ENCODE measurements at regions not wholly inside any gene's neighbourhood (a gene's known extent, or its start where the extent isn't known, plus 50 kb on each side); places are given as distances from the start of the nearest gene placed in this dataset.
A peak's percentile ranks its signal among the peaks of the same experiment; 100 is the strongest.

GRCh38 chr12:67758521-67758920 lies 110.0 kb downstream of the DYRK2 start (continued):
- peak; percentile 51 for TF ChIP-seq PBX3 (IDR thresholded peaks at IDR 0.05)
- TF ChIP-seq POLR2AphosphoS5 (IDR thresholded peaks at IDR 0.05; ENCODE audit: low read depth, low read length): no peak
- TF ChIP-seq TAF1 (IDR thresholded peaks at IDR 0.05; ENCODE audit: borderline replicate concordance, low read depth, low read length): no peak
- no peak for TF ChIP-seq YY1 (IDR thresholded peaks at IDR 0.05; ENCODE audit: low read depth)
- TF ChIP-seq ELF1 (IDR thresholded peaks at IDR 0.05): no peak
- TF ChIP-seq SMC3 (IDR thresholded peaks at IDR 0.05; ENCODE audit: low read depth, low read length): no peak
- TF ChIP-seq RXRA (IDR thresholded peaks at IDR 0.05; ENCODE audit: borderline replicate concordance, low read depth): no peak
- no peak for TF ChIP-seq RAD21 (IDR thresholded peaks at IDR 0.05; ENCODE audit: low read length)
- TF ChIP-seq JUND (IDR thresholded peaks at IDR 0.05): 0 out of 2 replicates have a peak, but pooled peaks have one; percentile 11
- TF ChIP-seq RCOR1 (IDR thresholded peaks at IDR 0.05; ENCODE audit: low read length): no peak
- TF ChIP-seq MXI1 (IDR thresholded peaks at IDR 0.05; ENCODE audit: low read depth, low read length): no peak; the same call in 1 of the 2 replicates
- TF ChIP-seq MEF2A (IDR thresholded peaks at IDR 0.05; ENCODE audit: borderline replicate concordance, low read depth): no peak
- TF ChIP-seq SIN3A (IDR thresholded peaks at IDR 0.05; ENCODE audit: borderline replicate concordance, low read depth, low read length): no peak
- no peak for TF ChIP-seq GABPA (IDR thresholded peaks at IDR 0.05; ENCODE audit: low read depth)
- no peak for TF ChIP-seq REST (IDR thresholded peaks at IDR 0.05; ENCODE audit: low read depth, low read length)
- TF ChIP-seq EZH2phosphoT487 (IDR thresholded peaks at IDR 0.05; ENCODE audit: borderline replicate concordance, low read depth): no peak
- TF ChIP-seq RFX5 (IDR thresholded peaks at IDR 0.05; ENCODE audit: low read length): no peak
- TF ChIP-seq USF1 (IDR thresholded peaks at IDR 0.05; ENCODE audit: borderline replicate concordance, low read depth): no peak
- no peak for TF ChIP-seq NRF1 (IDR thresholded peaks at IDR 0.05; ENCODE audit: low read depth, low read length)
- TF ChIP-seq FOXJ3 (CRISPR knock-in tag; IDR thresholded peaks at IDR 0.05): no peak
- TF ChIP-seq CTCF (IDR thresholded peaks at IDR 0.05): no peak
- 0 out of 2 replicates have a peak, but pooled peaks have one; percentile 24 for TF ChIP-seq TCF12 (IDR thresholded peaks at IDR 0.05)
- no peak for TF ChIP-seq TEAD4 (IDR thresholded peaks at IDR 0.05; ENCODE audit: borderline replicate concordance, insufficient read depth)
- no peak for TF ChIP-seq NFIC (IDR thresholded peaks at IDR 0.05; ENCODE audit: borderline replicate concordance)

Data from SK-N-SH (cell line).